ENCODE measurements at regions not wholly inside any gene's neighbourhood (a gene's known extent, or its start where the extent isn't known, plus 50 kb on each side); places are given as distances from the start of the nearest gene placed in this dataset.

- H3K27me3 ChIP-seq (replicated peaks; ENCODE audit: control insufficient read depth, insufficient read depth, low read length): no peaks in the 10 kb centered on the region
- H3K4me3 ChIP-seq (replicated peaks; ENCODE audit: low read depth, low read length): no peak overlapping the region
- no peak for DNase-seq (ENCODE audit: extremely low read depth, insufficient read length)
- TF ChIP-seq, protein P1, sequence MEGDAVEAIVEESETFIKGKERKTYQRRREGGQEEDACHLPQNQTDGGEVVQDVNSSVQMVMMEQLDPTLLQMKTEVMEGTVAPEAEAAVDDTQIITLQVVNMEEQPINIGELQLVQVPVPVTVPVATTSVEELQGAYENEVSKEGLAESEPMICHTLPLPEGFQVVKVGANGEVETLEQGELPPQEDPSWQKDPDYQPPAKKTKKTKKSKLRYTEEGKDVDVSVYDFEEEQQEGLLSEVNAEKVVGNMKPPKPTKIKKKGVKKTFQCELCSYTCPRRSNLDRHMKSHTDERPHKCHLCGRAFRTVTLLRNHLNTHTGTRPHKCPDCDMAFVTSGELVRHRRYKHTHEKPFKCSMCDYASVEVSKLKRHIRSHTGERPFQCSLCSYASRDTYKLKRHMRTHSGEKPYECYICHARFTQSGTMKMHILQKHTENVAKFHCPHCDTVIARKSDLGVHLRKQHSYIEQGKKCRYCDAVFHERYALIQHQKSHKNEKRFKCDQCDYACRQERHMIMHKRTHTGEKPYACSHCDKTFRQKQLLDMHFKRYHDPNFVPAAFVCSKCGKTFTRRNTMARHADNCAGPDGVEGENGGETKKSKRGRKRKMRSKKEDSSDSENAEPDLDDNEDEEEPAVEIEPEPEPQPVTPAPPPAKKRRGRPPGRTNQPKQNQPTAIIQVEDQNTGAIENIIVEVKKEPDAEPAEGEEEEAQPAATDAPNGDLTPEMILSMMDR (IDR thresholded peaks at IDR 0.05; ENCODE audit: insufficient read depth, low read length, poor library complexity, severe bottlenecking): no peak
- H3K36me3 ChIP-seq (ENCODE audit: control insufficient read depth, insufficient read depth, low read length): no peaks in the 10 kb centered on the region
These were observed 1025.2 kb downstream of the FSCB start for GRCh38 chr14:43481864-43482263.

GRCh38 chr14:43480976-43481375, 1026.1 kb downstream of the FSCB start:
- DNase-seq (ENCODE audit: extremely low read depth, insufficient read length): no peak
- Histone ChIP-seq H3K4me3 (replicated peaks; ENCODE audit: low read depth, low read length) (no peak overlapping the region), H3K27me3 (replicated peaks; ENCODE audit: control insufficient read depth, insufficient read depth, low read length) (no peaks in the 10 kb centered on the region), H3K36me3 (ENCODE audit: control insufficient read depth, insufficient read depth, low read length) (no peaks in the 10 kb centered on the region)
- TF ChIP-seq, protein P1 (IDR thresholded peaks at IDR 0.05; ENCODE audit: insufficient read depth, low read length, poor library complexity, severe bottlenecking): no peak

- TF ChIP-seq, protein P1 (IDR thresholded peaks at IDR 0.05; ENCODE audit: insufficient read depth, low read length, poor library complexity, severe bottlenecking): no peak
- DNase-seq (ENCODE audit: extremely low read depth, insufficient read length): no peak
- no peak overlapping the region for H3K4me3 ChIP-seq (replicated peaks; ENCODE audit: low read depth, low read length)
- H3K27me3 ChIP-seq (replicated peaks; ENCODE audit: control insufficient read depth, insufficient read depth, low read length): no peaks in the 10 kb centered on the region
- no peaks in the 10 kb centered on the region for H3K36me3 ChIP-seq (ENCODE audit: control insufficient read depth, insufficient read depth, low read length)
These were observed 1027.4 kb downstream of the FSCB start for GRCh38 chr14:43479596-43480195.

- no peaks in the 10 kb centered on the region for H3K27me3 ChIP-seq (replicated peaks; ENCODE audit: control insufficient read depth, insufficient read depth, low read length)
- H3K36me3 ChIP-seq (ENCODE audit: control insufficient read depth, insufficient read depth, low read length): no peaks in the 10 kb centered on the region
- no peak for DNase-seq (ENCODE audit: extremely low read depth, insufficient read length)
- no peak overlapping the region for H3K4me3 ChIP-seq (replicated peaks; ENCODE audit: low read depth, low read length)
- TF ChIP-seq, protein P1 (IDR thresholded peaks at IDR 0.05; ENCODE audit: insufficient read depth, low read length, poor library complexity, severe bottlenecking): no peak
These were observed 1030.3 kb downstream of the FSCB start for GRCh38 chr14:43476822-43477221.

DNA sequence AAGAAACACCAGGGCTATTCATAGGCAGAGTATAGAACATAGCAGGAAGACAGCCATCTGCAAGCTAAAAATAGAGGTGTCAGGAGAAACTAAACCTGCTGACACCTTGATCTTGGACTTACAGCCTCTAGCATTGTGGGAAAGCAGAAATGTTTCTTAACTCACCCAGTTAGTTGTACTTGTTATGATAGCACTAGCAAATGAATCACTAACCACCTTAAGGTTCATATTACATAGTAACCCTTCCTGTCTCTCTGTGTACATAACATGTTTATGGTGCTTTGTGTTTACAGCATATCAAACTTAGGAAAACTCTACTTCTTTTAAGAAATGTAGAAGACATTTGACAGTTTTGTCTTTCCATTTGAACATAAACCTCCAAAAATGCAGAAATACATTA, 1031.3 kb downstream of the FSCB start:
- TF ChIP-seq, protein P1 (IDR thresholded peaks at IDR 0.05; ENCODE audit: insufficient read depth, low read length, poor library complexity, severe bottlenecking): no peak
- DNase-seq (ENCODE audit: extremely low read depth, insufficient read length): no peak
- Histone ChIP-seq H3K4me3 (replicated peaks; ENCODE audit: low read depth, low read length) (no peak overlapping the region), H3K36me3 (ENCODE audit: control insufficient read depth, insufficient read depth, low read length) (no peaks in the 10 kb centered on the region), H3K27me3 (replicated peaks; ENCODE audit: control insufficient read depth, insufficient read depth, low read length) (no peaks in the 10 kb centered on the region)

GRCh38 chr14:43471595-43471994, 1035.5 kb downstream of the FSCB start:
- H3K27me3 ChIP-seq (replicated peaks; ENCODE audit: control insufficient read depth, insufficient read depth, low read length): no peaks in the 10 kb centered on the region
- H3K36me3 ChIP-seq (ENCODE audit: control insufficient read depth, insufficient read depth, low read length): no peaks in the 10 kb centered on the region
- DNase-seq (ENCODE audit: extremely low read depth, insufficient read length): no peak
- H3K4me3 ChIP-seq (replicated peaks; ENCODE audit: low read depth, low read length): no peak overlapping the region
- TF ChIP-seq, protein P1 (IDR thresholded peaks at IDR 0.05; ENCODE audit: insufficient read depth, low read length, poor library complexity, severe bottlenecking): no peak

Data from GM06990 (cell line).